Muscle layer of colon (tissue), 2 donors: ENCODE measurements at regions not wholly inside any gene's neighbourhood (a gene's known extent, or its start where the extent isn't known, plus 50 kb on each side); places are given as distances from the start of the nearest gene placed in this dataset.

Source experiments
- H3K27ac ChIP-seq: one replicate; pipeline ENCODE4 v1.7.0; 2013; ENCODE audit warnings: low read depth, mild to moderate bottlenecking, low read length, moderate library complexity
- H3K27me3 ChIP-seq, 2 donors: one replicate each; pipeline ENCODE4 v1.7.0; 2013; ENCODE audit warnings: low read length in 2 of 2, mild to moderate bottlenecking in 2 of 2; ENCODE audit not compliant: insufficient read depth in 2 of 2, control insufficient read depth in 1 of 2
- H3K36me3 ChIP-seq: one replicate; pipeline ENCODE4 v1.7.0; 2013; ENCODE audit warnings: mild to moderate bottlenecking, low read length; ENCODE audit not compliant: insufficient read depth
- H3K4me1 ChIP-seq: one replicate; pipeline ENCODE4 v1.7.0; 2013; ENCODE audit warnings: mild to moderate bottlenecking, low read length; ENCODE audit not compliant: insufficient read depth
- H3K4me3 ChIP-seq, 2 donors: one replicate each; pipeline ENCODE4 v1.7.0; 2013; ENCODE audit warnings: low read length in 2 of 2, low read depth in 1 of 2, mild to moderate bottlenecking in 1 of 2, moderate library complexity in 1 of 2
- H3K9ac ChIP-seq: one replicate; pipeline ENCODE4 v1.7.0; 2013; ENCODE audit warnings: low read length
- H3K9me3 ChIP-seq: one replicate; pipeline ENCODE4 v1.7.0; 2013; ENCODE audit warnings: mild to moderate bottlenecking, low read length
- donor health status: abdominal sarcoma.
- donor health status: Adenocarcinoma of cecum.

DNA sequence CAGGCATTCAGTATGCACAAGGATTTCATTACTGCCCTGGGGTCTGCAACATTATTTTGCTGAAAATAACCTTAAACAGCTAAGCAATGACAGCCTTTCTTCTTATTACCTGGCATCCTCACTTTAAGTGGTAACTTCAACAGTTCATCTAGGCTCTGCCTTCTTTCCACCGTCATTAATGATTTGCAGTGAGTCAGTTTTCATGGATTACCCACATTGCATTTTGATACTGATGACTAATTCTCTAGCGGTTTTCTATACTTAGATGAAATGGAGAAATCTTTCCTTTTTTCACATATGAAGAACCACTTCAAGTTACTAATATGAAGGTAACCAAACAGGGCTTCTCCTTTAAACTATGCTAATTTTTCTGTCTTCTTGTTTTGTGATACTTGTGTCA is 226.9 kb upstream of the TMPRSS15 start:
- Histone ChIP-seq H3K4me3 (no peak overlapping the region), H3K4me1 (no peaks in the 10 kb centered on the region), H3K27ac (no peak overlapping the region), H3K9me3 (no peaks in the 10 kb centered on the region), H3K27me3 (no peaks in the 10 kb centered on the region), H3K36me3 (no peaks in the 10 kb centered on the region), H3K9ac (no peak overlapping the region)

GRCh38 chr21:18636897-18637296 is 233.3 kb upstream of the TMPRSS15 start:
- no peaks in the 10 kb centered on the region for H3K36me3 ChIP-seq
- H3K9ac ChIP-seq, result no peak overlapping the region
- H3K4me3 ChIP-seq, result no peak overlapping the region
- no peaks in the 10 kb centered on the region for H3K9me3 ChIP-seq
- no peaks in the 10 kb centered on the region for H3K27me3 ChIP-seq
- H3K27ac ChIP-seq, result no peak overlapping the region
- H3K4me1 ChIP-seq, result no peaks in the 10 kb centered on the region

DNA sequence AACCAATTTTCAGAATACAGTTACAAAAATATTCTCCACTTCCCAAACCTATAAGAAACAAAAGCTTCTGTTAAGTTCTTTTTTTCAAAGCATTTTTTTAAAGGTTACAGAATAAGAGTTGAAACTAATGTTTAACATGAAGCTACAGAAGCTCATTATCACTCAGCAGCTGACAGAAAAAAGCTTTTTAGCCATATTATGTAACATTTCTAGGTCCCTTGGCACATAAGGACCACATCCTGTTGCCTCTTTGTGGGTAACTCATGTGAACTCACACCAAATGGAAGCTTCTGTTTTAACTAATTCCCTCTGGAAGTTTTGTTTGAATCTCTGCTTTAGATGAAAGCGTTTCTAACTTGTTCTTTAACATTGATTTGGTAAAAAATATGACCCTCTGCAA is 242.5 kb upstream of the TMPRSS15 start:
- no peak overlapping the region for H3K27ac ChIP-seq
- H3K27me3 ChIP-seq, result no peaks in the 10 kb centered on the region
- H3K36me3 ChIP-seq, result no peaks in the 10 kb centered on the region
- H3K4me1 ChIP-seq, result peaks cover 6% of the 10 kb centered on the region
- H3K9ac ChIP-seq, result no peak overlapping the region
- H3K9me3 ChIP-seq, result no peaks in the 10 kb centered on the region
- no peak overlapping the region for H3K4me3 ChIP-seq

DNA sequence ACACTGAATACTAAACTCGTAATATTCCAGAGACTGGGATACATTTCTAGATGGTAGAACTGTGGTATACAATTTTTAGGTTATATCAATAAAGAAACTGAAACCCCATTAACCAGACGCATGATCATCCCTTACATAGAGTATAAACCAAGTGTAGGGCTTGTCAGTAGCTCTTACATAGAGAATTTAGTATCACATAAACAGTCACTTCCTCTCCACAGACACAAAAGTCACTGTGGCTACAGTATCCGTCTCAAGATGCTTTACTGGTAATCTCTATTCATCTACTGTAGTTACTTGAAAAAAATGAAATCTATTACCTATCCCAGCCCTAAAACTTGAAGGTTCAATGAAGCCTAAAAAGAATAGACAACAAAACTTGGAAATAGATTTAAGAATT is 252.3 kb upstream of the TMPRSS15 start:
- Histone ChIP-seq H3K9ac (no peak overlapping the region), H3K36me3 (no peaks in the 10 kb centered on the region), H3K9me3 (no peaks in the 10 kb centered on the region), H3K4me3 (no peak overlapping the region), H3K27me3 (no peaks in the 10 kb centered on the region), H3K27ac (no peak overlapping the region), H3K4me1 (no peaks in the 10 kb centered on the region)

GRCh38 chr21:18661842-18662241 is 258.3 kb upstream of the TMPRSS15 start:
- H3K27ac ChIP-seq, result no peak overlapping the region
- no peaks in the 10 kb centered on the region for H3K4me1 ChIP-seq
- no peak overlapping the region for H3K4me3 ChIP-seq
- H3K9ac ChIP-seq, result no peak overlapping the region
- H3K9me3 ChIP-seq, result no peaks in the 10 kb centered on the region
- no peaks in the 10 kb centered on the region for H3K27me3 ChIP-seq
- H3K36me3 ChIP-seq, result no peaks in the 10 kb centered on the region

GRCh38 chr21:18663663-18664062 is 260.1 kb upstream of the TMPRSS15 start:
- H3K9ac ChIP-seq, result no peak overlapping the region

DNA sequence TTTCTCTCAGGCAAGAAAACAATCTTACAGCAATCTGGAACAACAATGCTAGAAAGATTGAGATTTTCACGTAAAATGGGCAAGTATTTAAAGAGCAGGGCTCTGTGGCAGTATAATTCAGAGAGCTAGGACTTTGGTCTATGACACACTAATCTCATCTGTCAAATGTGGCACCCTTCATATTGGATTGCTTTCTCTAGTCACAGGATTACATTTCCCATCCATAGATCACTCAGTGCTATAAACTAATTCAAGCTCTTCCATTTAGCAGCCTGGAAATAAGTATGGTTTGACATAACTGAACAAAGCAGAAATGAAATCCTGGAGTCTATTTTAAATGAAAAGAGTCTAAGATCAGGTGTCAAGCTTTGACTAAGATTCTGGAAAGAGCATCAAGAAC is 263.1 kb upstream of the TMPRSS15 start:
- no peaks in the 10 kb centered on the region for H3K4me1 ChIP-seq
- no peak overlapping the region for H3K4me3 ChIP-seq
- no peak overlapping the region for H3K27ac ChIP-seq
- H3K36me3 ChIP-seq, result no peaks in the 10 kb centered on the region
- H3K9me3 ChIP-seq, result no peaks in the 10 kb centered on the region
- no peak overlapping the region for H3K9ac ChIP-seq
- H3K27me3 ChIP-seq, result no peaks in the 10 kb centered on the region

More at GRCh38 chr21:18663663-18664062, 260.1 kb upstream of the TMPRSS15 start:
- Histone ChIP-seq H3K36me3 (no peaks in the 10 kb centered on the region), H3K27me3 (no peaks in the 10 kb centered on the region), H3K9me3 (no peaks in the 10 kb centered on the region), H3K4me1 (no peaks in the 10 kb centered on the region), H3K27ac (no peak overlapping the region), H3K4me3 (no peak overlapping the region)

DNA sequence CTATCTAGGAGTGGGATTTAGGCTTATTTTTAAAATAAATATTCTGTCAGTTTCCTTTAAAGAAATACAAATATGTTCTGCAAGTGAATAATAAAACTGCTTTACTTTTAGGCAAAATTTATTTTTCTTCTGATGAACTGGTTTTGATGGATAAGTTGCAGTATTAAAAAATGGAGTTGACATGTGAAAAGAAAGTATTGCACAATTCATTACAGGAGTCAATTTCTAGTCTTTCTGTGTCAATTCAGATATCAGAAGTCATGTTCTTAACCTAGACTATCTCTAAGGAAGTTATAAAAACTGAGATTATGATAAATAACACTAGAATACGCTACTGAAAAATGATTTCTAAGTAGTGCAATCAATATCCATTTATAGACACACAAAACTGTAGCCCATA is 270.2 kb upstream of the TMPRSS15 start:
- no peaks in the 10 kb centered on the region for H3K36me3 ChIP-seq
- H3K9me3 ChIP-seq, result no peaks in the 10 kb centered on the region
- no peaks in the 10 kb centered on the region for H3K27me3 ChIP-seq
- no peak overlapping the region for H3K4me3 ChIP-seq
- H3K27ac ChIP-seq, result no peak overlapping the region
- H3K4me1 ChIP-seq, result no peaks in the 10 kb centered on the region
- H3K9ac ChIP-seq, result no peak overlapping the region

GRCh38 chr21:18677632-18678031 is 274.0 kb upstream of the TMPRSS15 start:
- Histone ChIP-seq H3K9me3 (no peaks in the 10 kb centered on the region), H3K4me3 (no peak overlapping the region), H3K9ac (no peak overlapping the region), H3K36me3 (no peaks in the 10 kb centered on the region), H3K27me3 (no peaks in the 10 kb centered on the region), H3K27ac (no peak overlapping the region), H3K4me1 (no peaks in the 10 kb centered on the region)

GRCh38 chr21:18705971-18706370 is 302.4 kb upstream of the TMPRSS15 start:
- no peaks in the 10 kb centered on the region for H3K4me1 ChIP-seq
- no peak overlapping the region for H3K4me3 ChIP-seq
- H3K9me3 ChIP-seq, result no peaks in the 10 kb centered on the region
- H3K36me3 ChIP-seq, result no peaks in the 10 kb centered on the region
- H3K27ac ChIP-seq, result no peak overlapping the region
- H3K9ac ChIP-seq, result no peak overlapping the region
- H3K27me3 ChIP-seq, result no peaks in the 10 kb centered on the region

DNA sequence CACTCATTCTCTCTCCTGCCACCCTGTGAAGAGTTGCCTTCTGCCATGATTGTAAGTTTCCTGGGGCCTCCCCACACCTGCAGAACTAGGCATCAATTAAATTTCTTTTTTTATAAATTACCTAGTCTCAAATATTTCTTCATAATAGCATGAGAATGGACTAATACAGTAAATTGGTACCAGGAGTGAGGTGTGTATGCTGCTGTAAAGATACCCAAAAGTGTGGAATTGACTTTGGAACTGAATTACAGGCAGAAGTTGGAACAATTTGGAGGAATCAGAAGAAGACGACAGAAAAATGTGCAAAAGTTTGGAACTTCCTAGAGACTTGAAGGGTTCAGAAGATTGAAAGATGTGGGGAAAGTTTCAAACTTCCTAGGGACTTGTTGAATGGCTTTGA is 308.1 kb upstream of the TMPRSS15 start:
- no peaks in the 10 kb centered on the region for H3K36me3 ChIP-seq
- H3K9ac ChIP-seq, result no peak overlapping the region
- no peaks in the 10 kb centered on the region for H3K27me3 ChIP-seq
- H3K4me1 ChIP-seq, result no peaks in the 10 kb centered on the region
- no peaks in the 10 kb centered on the region for H3K9me3 ChIP-seq
- H3K27ac ChIP-seq, result no peak overlapping the region
- H3K4me3 ChIP-seq, result no peak overlapping the region

DNA sequence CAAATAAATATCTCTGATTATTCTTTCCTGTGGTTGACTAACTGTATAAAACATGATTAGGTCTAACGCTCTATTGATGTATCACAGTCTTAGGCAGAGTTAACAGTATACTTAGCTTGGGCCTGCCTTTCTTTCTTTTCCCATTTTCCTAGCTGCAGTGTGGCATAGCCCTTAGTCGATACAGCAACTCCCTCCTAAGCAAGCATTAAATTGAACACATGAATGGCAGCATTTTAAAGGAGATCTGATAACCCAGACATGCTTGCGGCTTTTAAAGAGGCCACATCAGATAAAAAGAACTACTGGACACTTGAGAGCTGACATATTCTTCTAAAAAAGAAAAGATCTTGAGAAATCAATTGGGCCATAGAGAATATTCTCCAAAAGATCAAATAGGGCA is 312.0 kb upstream of the TMPRSS15 start:
- Histone ChIP-seq H3K36me3 (no peaks in the 10 kb centered on the region), H3K27me3 (no peaks in the 10 kb centered on the region), H3K9me3 (no peaks in the 10 kb centered on the region), H3K27ac (no peak overlapping the region), H3K4me1 (no peaks in the 10 kb centered on the region), H3K9ac (no peak overlapping the region), H3K4me3 (no peak overlapping the region)
